BJ (cell line): ENCODE measurements at regions not wholly inside any gene's neighbourhood (a gene's known extent, or its start where the extent isn't known, plus 50 kb on each side); places are given as distances from the start of the nearest gene placed in this dataset.

Experiments used
- CTCF ChIA-PET: fragments of 350-600 bp; formaldehyde crosslinking; extraction: SDS; loops from one replicate; lab custom pipeline; 2021; ENCODE audit warnings: antibody characterized with exemption, inconsistent platforms; lab: Yijun Ruan, JAX
- POLR2A ChIA-PET: fragments of 300-600 bp; sonication (Branson Sonifier 250); formaldehyde crosslinking; extraction: SDS; loops from one replicate; lab custom pipeline; 2021; ENCODE audit warnings: antibody characterized with exemption; lab: Charles Lee
- DNase-seq: peaks from one replicate; pipeline ENCODE4 v3.0.0-alpha.2; 2011; ENCODE audit warnings: low read depth
- H3K27me3 ChIP-seq: 2 replicates; pipeline ENCODE4 v1.6.0; 2011; ENCODE audit warnings: low read length; ENCODE audit not compliant: control insufficient read depth, insufficient read depth
- H3K36me3 ChIP-seq: 2 replicates; pipeline ENCODE4 v1.5.1; 2011; ENCODE audit warnings: low read length; ENCODE audit not compliant: control insufficient read depth, insufficient read depth
- H3K4me3 ChIP-seq: 2 replicates; pipeline ENCODE4 v1.5.1; 2011; ENCODE audit warnings: low read depth, mild to moderate bottlenecking, control low read depth, low read length
- CTCF ChIP-seq: IDR thresholded peaks from 2 replicates; pipeline ENCODE4 v1.5.1; 2011; ENCODE audit warnings: low read depth, mild to moderate bottlenecking, control low read depth, inconsistent platforms, low read length, moderate library complexity; ENCODE audit not compliant: insufficient read depth

GRCh38 chr6:164827537-164827936 is 481.9 kb downstream of the C6orf118 start:
- ChIA-PET POLR2A (no interaction called here), CTCF (no interaction called here)
- H3K4me3 ChIP-seq: no peak overlapping the region
- no peak for DNase-seq
- H3K36me3 ChIP-seq: no peaks in the 10 kb centered on the region
- no peaks in the 10 kb centered on the region for H3K27me3 ChIP-seq
- TF ChIP-seq CTCF: no peak

- H3K36me3 ChIP-seq: no peaks in the 10 kb centered on the region
- no peak overlapping the region for H3K4me3 ChIP-seq
- POLR2A ChIA-PET: no interaction called here
- no peaks in the 10 kb centered on the region for H3K27me3 ChIP-seq
- TF ChIP-seq CTCF: no peak
- no peak for DNase-seq
- CTCF ChIA-PET: interaction anchor here (0.6 kb wide), 1 partner anchor 19 kb away, joined by 4 read pairs; no protein-coding TSS in a partner anchor
These were observed 482.5 kb downstream of the C6orf118 start for GRCh38 chr6:164826831-164827468.

- no peak for TF ChIP-seq CTCF
- Histone ChIP-seq H3K4me3 (no peak overlapping the region), H3K36me3 (no peaks in the 10 kb centered on the region), H3K27me3 (no peaks in the 10 kb centered on the region)
- ChIA-PET POLR2A (no interaction called here), CTCF (no interaction called here)
- DNase-seq: no peak
These were observed 484.0 kb downstream of the C6orf118 start for GRCh38 chr6:164825386-164825785.

GRCh38 chr6:164817662-164818061 is 491.7 kb downstream of the C6orf118 start:
- H3K36me3 ChIP-seq: no peaks in the 10 kb centered on the region
- POLR2A ChIA-PET: no interaction called here

GRCh38 chr6:164812706-164813105 is 496.7 kb downstream of the C6orf118 start:
- POLR2A ChIA-PET: no interaction called here
- Histone ChIP-seq H3K36me3 (no peaks in the 10 kb centered on the region), H3K4me3 (no peak overlapping the region), H3K27me3 (no peaks in the 10 kb centered on the region)
- no peak for DNase-seq
- no peak for TF ChIP-seq CTCF
- CTCF ChIA-PET: no interaction called here

More at GRCh38 chr6:164817662-164818061, 491.7 kb downstream of the C6orf118 start:
- Histone ChIP-seq H3K27me3 (no peaks in the 10 kb centered on the region), H3K4me3 (no peak overlapping the region)
- CTCF ChIA-PET: no interaction called here
- DNase-seq: no peak
- no peak for TF ChIP-seq CTCF
